K562 (cell line): ENCODE measurements at regions not wholly inside any gene's neighbourhood (a gene's known extent, or its start where the extent isn't known, plus 50 kb on each side); places are given as distances from the start of the nearest gene placed in this dataset.

Source experiments
- CREB1 ChIP-seq, 2 experiments: sonication (generic) in 1 of 2; formaldehyde crosslinking in 1 of 2; IDR thresholded peaks; 2 replicates each; pipeline versions ENCODE4 v1.6.1 to v1.8.0; 2012 to 2022; ENCODE audit warnings: inconsistent platforms in 1 of 2, mild to moderate bottlenecking in 1 of 2, missing genetic modification reagents in 1 of 2, moderate library complexity in 1 of 2
- CTCF ChIP-seq, 3 experiments: IDR thresholded peaks in 2 of 3; conservative IDR thresholded peaks in 1 of 3; 2 replicates each; pipeline ENCODE4 v1.5.1; 2011 to 2012; ENCODE audit warnings: low read length in 3 of 3, mild to moderate bottlenecking in 3 of 3, control low read depth in 2 of 3, improper control_type of control experiment in 1 of 3, inconsistent platforms in 1 of 3, low read depth in 1 of 3, mixed read lengths in 1 of 3, moderate library complexity in 1 of 3; ENCODE audit not compliant: insufficient read depth in 2 of 3
- JUNB ChIP-seq: fragments of 450-650 bp; formaldehyde crosslinking; conservative IDR thresholded peaks from 2 replicates; pipeline ENCODE4 v1.4.0; 2020; ENCODE audit warnings: mild to moderate bottlenecking
- KDM1A ChIP-seq, 2 experiments: fragments of 450-650 bp; IDR thresholded peaks; 2 replicates each; pipeline ENCODE4 v1.6.1; 2016; ENCODE audit warnings: mild to moderate bottlenecking in 2 of 2
- POLR2A ChIP-seq: fragments of 450-650 bp; conservative IDR thresholded peaks from 2 replicates; pipeline ENCODE4 v1.6.1; 2016
- SP2 ChIP-seq: IDR thresholded peaks from 2 replicates; pipeline ENCODE4 v1.6.1; 2011; ENCODE audit warnings: mild to moderate bottlenecking, low read depth, low read length, moderate library complexity; ENCODE audit not compliant: poor library complexity, severe bottlenecking; ENCODE audit errors: extremely low read depth
- UBTF ChIP-seq, 2 experiments: IDR thresholded peaks; 2 replicates each; pipeline ENCODE4 v1.6.1; 2012; ENCODE audit warnings: improper control_type of control experiment in 2 of 2, low read depth in 2 of 2, low read length in 2 of 2, borderline replicate concordance in 1 of 2
- ZBTB8A ChIP-seq: fragments of 450-650 bp; IDR thresholded peaks from 2 replicates; pipeline ENCODE4 v1.6.1; 2018; ENCODE audit warnings: mild to moderate bottlenecking, moderate library complexity; ENCODE audit not compliant: partially characterized antibody
- ZNF280A ChIP-seq: fragments of 450-650 bp; IDR thresholded peaks from 2 replicates; pipeline ENCODE4 v1.6.1; 2018; ENCODE audit warnings: mild to moderate bottlenecking, low read depth; ENCODE audit not compliant: partially characterized antibody

- TF ChIP-seq ZBTB8A (no peak), CREB1 (IDR thresholded peaks at IDR 0.05) (no peak), CREB1 (CRISPR knock-in tag; IDR thresholded peaks at IDR 0.05) (no peak), KDM1A (IDR thresholded peaks at IDR 0.05) (no peak), CTCF (IDR thresholded peaks at IDR 0.05 in 2 of 3, conservative IDR thresholded peaks at IDR 0.05 in 1 of 3; ENCODE audit: insufficient read depth in 2 of 3, low read depth in 1 of 3, low read length in 3 of 3) (no peak), POLR2A (no peak), SP2 (no peak), JUNB (no peak), ZNF280A (no peak), UBTF (IDR thresholded peaks at IDR 0.05; ENCODE audit: borderline replicate concordance in 1 of 2, low read depth in 2 of 2, low read length in 2 of 2) (no peak)
Observed at GRCh38 chr9:87184956-87185642, 237.8 kb upstream of the GAS1 start.
